HL-60 (cell line): ENCODE measurements at regions not wholly inside any gene's neighbourhood (a gene's known extent, or its start where the extent isn't known, plus 50 kb on each side); places are given as distances from the start of the nearest gene placed in this dataset.

Experiments
- CTCF ChIP-seq: IDR thresholded peaks from one replicate; pipeline ENCODE4 v1.5.1; 2011; ENCODE audit warnings: low read length, control low read depth, inconsistent platforms; ENCODE audit not compliant: insufficient read depth
- GABPA ChIP-seq: IDR thresholded peaks from 2 replicates; pipeline ENCODE4 v1.6.1; 2012; ENCODE audit warnings: low read depth
- POLR2AphosphoS5 ChIP-seq: IDR thresholded peaks from 2 replicates; pipeline ENCODE4 v1.6.1; 2012; ENCODE audit warnings: low read depth
- TF ChIP-seq, protein P1 (sequence below): IDR thresholded peaks from 2 replicates; pipeline ENCODE4 v1.6.1; 2012; ENCODE audit warnings: low read depth; ENCODE audit not compliant: insufficient replicate concordance

- TF ChIP-seq POLR2AphosphoS5 (no peak), CTCF (no peak), GABPA (no peak)
- TF ChIP-seq, protein P1, sequence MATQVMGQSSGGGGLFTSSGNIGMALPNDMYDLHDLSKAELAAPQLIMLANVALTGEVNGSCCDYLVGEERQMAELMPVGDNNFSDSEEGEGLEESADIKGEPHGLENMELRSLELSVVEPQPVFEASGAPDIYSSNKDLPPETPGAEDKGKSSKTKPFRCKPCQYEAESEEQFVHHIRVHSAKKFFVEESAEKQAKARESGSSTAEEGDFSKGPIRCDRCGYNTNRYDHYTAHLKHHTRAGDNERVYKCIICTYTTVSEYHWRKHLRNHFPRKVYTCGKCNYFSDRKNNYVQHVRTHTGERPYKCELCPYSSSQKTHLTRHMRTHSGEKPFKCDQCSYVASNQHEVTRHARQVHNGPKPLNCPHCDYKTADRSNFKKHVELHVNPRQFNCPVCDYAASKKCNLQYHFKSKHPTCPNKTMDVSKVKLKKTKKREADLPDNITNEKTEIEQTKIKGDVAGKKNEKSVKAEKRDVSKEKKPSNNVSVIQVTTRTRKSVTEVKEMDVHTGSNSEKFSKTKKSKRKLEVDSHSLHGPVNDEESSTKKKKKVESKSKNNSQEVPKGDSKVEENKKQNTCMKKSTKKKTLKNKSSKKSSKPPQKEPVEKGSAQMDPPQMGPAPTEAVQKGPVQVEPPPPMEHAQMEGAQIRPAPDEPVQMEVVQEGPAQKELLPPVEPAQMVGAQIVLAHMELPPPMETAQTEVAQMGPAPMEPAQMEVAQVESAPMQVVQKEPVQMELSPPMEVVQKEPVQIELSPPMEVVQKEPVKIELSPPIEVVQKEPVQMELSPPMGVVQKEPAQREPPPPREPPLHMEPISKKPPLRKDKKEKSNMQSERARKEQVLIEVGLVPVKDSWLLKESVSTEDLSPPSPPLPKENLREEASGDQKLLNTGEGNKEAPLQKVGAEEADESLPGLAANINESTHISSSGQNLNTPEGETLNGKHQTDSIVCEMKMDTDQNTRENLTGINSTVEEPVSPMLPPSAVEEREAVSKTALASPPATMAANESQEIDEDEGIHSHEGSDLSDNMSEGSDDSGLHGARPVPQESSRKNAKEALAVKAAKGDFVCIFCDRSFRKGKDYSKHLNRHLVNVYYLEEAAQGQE = no peak
Measured at GRCh38 chr2:176956791-176957190, 255.8 kb upstream of the HNRNPA3 start.
